Spinal cord (tissue), 9 donors: ENCODE measurements at regions not wholly inside any gene's neighbourhood (a gene's known extent, or its start where the extent isn't known, plus 50 kb on each side); places are given as distances from the start of the nearest gene placed in this dataset.

ENCODE experiments used
- DNase-seq, 6 donors: peaks; one replicate each; pipeline versions ENCODE4 v3.0.0 to v3.0.0-alpha.2; 2013 to 2015; ENCODE audit warnings: low spot score in 6 of 6, low read depth in 4 of 6
- H3K27ac ChIP-seq: one replicate; pipeline ENCODE4 v1.5.1; 2013; ENCODE audit warnings: low read depth, low read length, control low read depth
- H3K27me3 ChIP-seq: one replicate; pipeline ENCODE4 v1.6.1; 2013; ENCODE audit warnings: low read length; ENCODE audit not compliant: control insufficient read depth, insufficient read depth
- H3K36me3 ChIP-seq: one replicate; pipeline ENCODE4 v1.6.1; 2013; ENCODE audit warnings: low read length; ENCODE audit not compliant: control insufficient read depth, insufficient read depth
- H3K4me1 ChIP-seq: one replicate; pipeline ENCODE4 v1.6.1; 2013; ENCODE audit warnings: low read length; ENCODE audit not compliant: control insufficient read depth, insufficient read depth
- H3K4me3 ChIP-seq: one replicate; pipeline ENCODE4 v1.5.1; 2013; ENCODE audit warnings: low read depth, low read length, control low read depth
- H3K9me3 ChIP-seq: one replicate; pipeline ENCODE4 v1.6.1; 2013; ENCODE audit warnings: low read length; ENCODE audit not compliant: control insufficient read depth, insufficient read depth
- WGBS: methylation state at CpG from one replicate; pipeline ENCODE4 v1.1.5; 2013; ENCODE audit warnings: missing lambda C conversion rate; ENCODE audit not compliant: insufficient coverage; 5-methylcytosine and 5-hydroxymethylcytosine counted together
- donor health status: healthy.

DNA sequence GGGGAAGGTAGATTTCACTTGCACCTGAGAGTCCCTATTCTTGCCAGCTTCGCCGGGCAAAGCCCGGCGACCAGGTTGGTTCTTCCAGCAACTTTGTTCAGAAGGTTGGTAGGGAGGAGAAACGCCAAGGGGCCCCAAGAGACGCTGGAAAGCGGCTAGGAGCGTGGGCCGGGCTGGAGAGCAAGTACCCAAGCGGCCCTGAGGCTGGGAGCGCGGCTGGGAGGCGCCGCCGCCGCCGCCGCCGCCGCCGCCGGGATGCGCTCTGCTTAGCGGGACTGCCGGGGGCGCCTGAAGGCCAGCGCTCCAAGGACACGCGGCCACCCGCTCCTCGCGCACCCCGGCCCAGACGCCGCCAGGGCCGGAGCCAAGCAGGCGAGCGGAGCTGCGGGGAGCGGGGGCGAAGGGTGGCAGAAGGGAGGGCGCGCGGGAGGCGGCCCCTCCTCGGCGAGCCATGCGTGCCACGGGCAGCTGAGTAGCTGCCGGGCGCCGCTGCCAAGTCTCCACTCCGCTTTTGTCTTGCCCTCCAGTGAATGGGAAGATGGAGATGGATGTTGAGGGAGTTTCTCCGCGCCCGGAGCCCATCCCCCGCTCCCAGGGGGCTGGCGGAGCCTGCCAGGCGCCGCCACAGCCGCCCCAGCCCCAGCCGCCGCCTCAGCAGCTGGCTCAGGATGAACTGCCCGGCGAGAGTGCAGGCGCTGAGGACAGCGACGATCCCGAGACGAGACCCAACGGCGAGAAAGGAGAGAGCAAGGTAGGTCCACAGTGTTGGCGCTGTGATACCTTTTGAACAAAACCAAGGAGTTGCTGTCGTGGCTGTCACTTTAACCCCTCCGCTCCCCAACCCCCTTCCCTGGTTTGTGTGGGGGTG is 227.4 kb upstream of the AZI2 start:
- H3K9me3 ChIP-seq = no peaks in the 10 kb centered on the region
- 1% methylated on average over 70 of the region's 75 CpGs for WGBS
- peaks cover 14% of the 10 kb centered on the region for H3K4me1 ChIP-seq
- peak overlapping the region; percentile 76 for H3K4me3 ChIP-seq
- H3K27me3 ChIP-seq = peaks cover 7% of the 10 kb centered on the region
- peak; percentile 45 to 88 (median 66) for DNase-seq
- peak overlapping the region; percentile 77 for H3K27ac ChIP-seq
- no peaks in the 10 kb centered on the region for H3K36me3 ChIP-seq

DNA sequence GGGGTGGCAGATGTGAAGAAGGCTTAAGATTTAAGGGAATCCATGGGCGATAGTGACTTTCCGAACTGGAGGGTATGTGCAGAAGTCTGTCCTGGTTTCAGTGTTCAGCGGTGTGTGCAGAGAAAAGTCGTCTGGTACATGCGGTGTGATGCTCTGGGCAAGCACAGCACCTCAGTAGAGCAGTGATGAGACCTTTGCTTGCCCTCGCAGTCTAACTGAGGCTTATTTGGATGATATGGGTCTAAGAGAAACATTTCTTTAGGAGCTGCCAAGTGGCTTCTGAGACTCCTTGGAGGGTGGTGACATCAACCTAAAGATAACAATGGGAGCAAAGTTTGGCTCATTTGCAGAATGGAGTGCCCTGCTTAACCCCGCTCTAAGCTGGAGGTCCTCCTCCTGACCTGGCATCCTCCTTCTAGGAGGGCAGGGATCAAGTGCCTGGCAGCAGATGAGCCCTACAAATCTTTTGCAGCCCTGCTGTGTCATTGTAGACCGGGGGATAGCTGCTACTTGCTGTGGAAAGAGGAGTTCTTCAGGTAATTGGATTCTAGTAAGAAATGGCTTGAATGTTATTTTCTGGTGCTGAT is 228.1 kb upstream of the AZI2 start:
- Histone ChIP-seq H3K36me3 (no peaks in the 10 kb centered on the region), H3K9me3 (no peaks in the 10 kb centered on the region), H3K4me1 (peaks cover 14% of the 10 kb centered on the region), H3K27ac (peak overlapping the region; percentile 69), H3K27me3 (peaks cover 7% of the 10 kb centered on the region), H3K4me3 (peak overlapping the region; percentile 76)
- WGBS = 3% methylated on average over 8 of the region's 8 CpGs
- peak in 3 of 6 donors; percentile 31 to 80 (median 51) for DNase-seq

DNA sequence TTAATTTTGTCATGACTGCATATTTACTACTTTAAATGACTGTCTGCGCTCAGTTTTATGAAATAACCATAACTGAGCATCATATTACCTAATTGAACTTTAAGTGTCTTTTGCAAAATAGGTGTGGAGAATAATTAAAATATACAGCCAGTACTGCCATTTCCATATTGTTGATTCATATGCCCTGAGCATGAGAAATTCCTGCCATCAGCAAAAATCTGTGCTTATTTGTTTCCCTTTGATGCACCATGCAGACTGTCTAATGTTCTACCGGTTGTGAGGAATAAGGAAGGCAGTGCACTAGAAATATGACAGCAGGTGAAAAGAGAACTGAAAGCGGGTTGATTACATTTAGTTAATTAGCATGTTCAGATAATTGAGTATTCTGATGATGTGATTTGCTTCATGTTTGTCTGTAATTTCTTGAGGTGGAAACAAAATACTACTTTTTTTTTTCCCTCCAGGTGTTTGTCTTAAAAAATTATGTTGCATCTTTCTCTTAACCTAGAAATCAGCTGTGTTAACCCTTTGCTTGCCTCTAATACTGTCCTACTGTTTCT is 229.4 kb upstream of the AZI2 start:
- Histone ChIP-seq H3K36me3 (no peaks in the 10 kb centered on the region), H3K9me3 (no peaks in the 10 kb centered on the region), H3K4me3 (peak overlapping the region; percentile 76), H3K27ac (no peak overlapping the region), H3K27me3 (peaks cover 7% of the 10 kb centered on the region), H3K4me1 (peaks cover 14% of the 10 kb centered on the region)
- DNase-seq = peak in 2 of 6 donors; percentile 6 to 55
- no CpG with 5 or more reads among the region's 3 CpGs for WGBS

DNA sequence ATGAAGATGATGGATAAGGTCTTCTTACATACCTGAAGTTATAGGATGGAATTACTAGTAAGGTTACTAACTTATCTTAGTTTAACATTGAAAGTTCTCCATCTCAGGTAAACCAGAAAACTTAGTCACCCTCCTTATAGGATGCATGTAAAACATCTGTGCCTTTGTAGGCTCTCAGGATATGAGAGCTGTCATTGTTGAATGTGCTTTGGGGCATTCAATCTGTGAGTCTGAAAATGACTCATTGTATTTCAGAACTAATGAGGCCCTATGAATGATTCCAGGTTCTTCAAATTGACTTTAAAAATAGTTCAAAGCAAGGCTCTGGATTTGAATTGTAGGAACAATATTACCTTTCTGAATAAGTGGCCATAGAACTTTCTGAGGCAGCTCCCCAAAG is 237.7 kb upstream of the AZI2 start:
- peaks cover 2% of the 10 kb centered on the region for H3K9me3 ChIP-seq
- no peaks in the 10 kb centered on the region for H3K4me1 ChIP-seq
- H3K27ac ChIP-seq = no peak overlapping the region
- no peak overlapping the region for H3K4me3 ChIP-seq
- DNase-seq = no peak
- no peaks in the 10 kb centered on the region for H3K36me3 ChIP-seq
- H3K27me3 ChIP-seq = no peaks in the 10 kb centered on the region

DNA sequence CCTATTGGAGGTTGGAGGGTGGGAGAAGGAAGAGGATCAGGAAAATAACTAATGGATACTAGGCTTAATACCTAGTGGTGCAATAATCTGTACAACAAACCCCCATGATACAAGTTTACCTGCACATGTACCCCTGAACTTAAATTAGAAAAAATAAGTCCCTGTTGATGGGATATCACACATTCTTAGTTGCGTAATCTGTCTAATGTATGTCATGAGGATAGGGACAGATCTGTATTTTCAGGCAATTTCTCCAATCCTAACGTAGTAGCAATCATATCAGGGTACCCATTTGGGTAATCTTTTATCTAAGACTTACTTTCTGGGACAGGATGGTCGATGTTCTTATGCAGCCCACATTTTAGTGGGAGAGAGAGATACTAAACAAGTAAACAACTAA is 239.1 kb upstream of the AZI2 start:
- no CpG with 5 or more reads among the region's 3 CpGs for WGBS
- no peak overlapping the region for H3K27ac ChIP-seq
- H3K27me3 ChIP-seq = no peaks in the 10 kb centered on the region
- DNase-seq = no peak
- H3K36me3 ChIP-seq = no peaks in the 10 kb centered on the region
- H3K4me3 ChIP-seq = no peak overlapping the region
- no peaks in the 10 kb centered on the region for H3K4me1 ChIP-seq
- H3K9me3 ChIP-seq = peaks cover 2% of the 10 kb centered on the region

DNA sequence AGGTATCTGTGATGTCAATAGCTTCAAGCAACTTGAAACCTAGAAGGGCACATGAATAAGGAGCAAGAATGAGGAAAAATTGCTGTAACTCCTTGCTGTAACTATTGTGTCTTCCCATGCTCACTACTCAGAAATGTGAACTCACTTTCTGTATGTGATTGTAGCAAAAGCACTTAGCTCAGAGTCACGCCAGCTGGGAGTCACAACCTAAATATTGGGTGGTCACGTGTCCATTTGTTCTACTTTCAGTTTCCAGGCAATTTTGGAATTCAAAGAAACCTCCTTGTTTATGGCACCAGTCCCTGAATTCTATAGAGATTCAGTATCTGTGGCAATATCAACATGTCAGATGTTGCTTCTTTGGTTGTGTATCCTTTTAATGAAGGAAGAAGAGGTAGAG is 241.6 kb upstream of the AZI2 start:
- no peak for DNase-seq
- no peak overlapping the region for H3K4me3 ChIP-seq
- H3K27ac ChIP-seq = no peak overlapping the region
- H3K27me3 ChIP-seq = no peaks in the 10 kb centered on the region
- no peaks in the 10 kb centered on the region for H3K4me1 ChIP-seq
- 50% methylated on average over 1 of the region's 2 CpGs for WGBS
- H3K9me3 ChIP-seq = no peaks in the 10 kb centered on the region
- no peaks in the 10 kb centered on the region for H3K36me3 ChIP-seq

DNA sequence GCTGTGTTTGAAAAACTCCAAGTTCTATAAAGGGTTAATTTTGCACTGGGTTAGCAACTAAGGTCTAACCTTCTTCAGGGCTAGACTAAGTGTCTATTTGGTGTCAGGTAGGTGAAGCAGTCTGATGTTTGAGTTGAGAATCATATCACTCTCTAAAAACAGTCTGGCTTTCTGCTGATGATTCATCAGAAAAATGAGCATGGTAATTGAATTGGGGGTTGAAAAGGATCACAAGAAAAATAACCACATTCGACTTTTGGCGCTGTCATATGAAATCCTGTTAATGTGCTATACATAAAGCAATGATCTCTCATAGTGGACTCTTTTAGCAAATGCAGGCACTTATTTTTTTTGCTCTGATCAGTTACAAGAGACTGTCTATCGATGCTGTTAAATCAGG is 242.2 kb upstream of the AZI2 start:
- no peaks in the 10 kb centered on the region for H3K9me3 ChIP-seq
- H3K36me3 ChIP-seq = no peaks in the 10 kb centered on the region
- 67% methylated on average over 1 of the region's 3 CpGs for WGBS
- peak in 1 of 6 donors; percentile 41 for DNase-seq
- H3K27ac ChIP-seq = no peak overlapping the region
- no peaks in the 10 kb centered on the region for H3K27me3 ChIP-seq
- no peak overlapping the region for H3K4me3 ChIP-seq
- H3K4me1 ChIP-seq = no peaks in the 10 kb centered on the region

DNA sequence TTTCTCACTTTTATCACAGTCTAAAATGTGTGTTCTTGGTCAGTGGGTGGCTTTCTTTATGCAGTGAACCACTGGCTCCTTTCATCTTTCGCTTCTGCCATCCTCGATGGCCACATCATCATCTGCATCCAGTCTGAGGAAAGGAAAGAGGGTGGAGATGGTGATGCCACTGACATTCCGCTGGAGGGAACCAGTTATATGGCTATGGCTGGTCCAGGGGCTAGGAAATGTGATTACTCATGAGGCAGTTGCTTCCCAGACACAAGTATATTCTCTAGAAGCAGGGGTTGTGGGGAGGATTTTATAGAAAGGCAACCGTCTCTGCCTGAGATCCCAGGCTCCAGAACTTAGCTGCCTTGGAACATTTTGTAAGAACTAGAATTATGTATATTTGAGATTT is 246.7 kb upstream of the AZI2 start:
- Histone ChIP-seq H3K36me3 (no peaks in the 10 kb centered on the region), H3K27ac (no peak overlapping the region), H3K4me1 (no peaks in the 10 kb centered on the region), H3K9me3 (no peaks in the 10 kb centered on the region), H3K4me3 (no peak overlapping the region), H3K27me3 (no peaks in the 10 kb centered on the region)
- DNase-seq = no peak
- WGBS = 100% methylated on average over 3 of the region's 4 CpGs

DNA sequence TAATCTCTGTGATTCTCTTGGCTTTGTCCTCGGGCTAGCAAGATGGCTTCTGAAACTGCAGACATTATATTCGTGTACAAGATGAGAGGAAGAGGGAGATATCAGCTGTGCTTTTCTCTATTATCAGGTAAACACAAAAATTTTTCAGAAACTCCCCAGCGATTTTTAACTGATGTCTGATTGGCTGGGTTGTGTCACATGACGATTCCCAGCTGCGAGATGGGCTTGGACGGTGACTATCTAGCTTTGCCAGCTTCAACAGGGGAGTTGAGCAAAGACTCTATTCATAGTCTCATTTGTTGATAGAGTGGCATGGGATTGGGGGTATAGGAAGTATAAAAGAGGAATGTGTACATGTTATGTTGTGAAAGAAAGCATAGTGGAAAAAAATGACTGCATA is 248.8 kb upstream of the AZI2 start:
- H3K4me3 ChIP-seq = no peak overlapping the region
- no peaks in the 10 kb centered on the region for H3K27me3 ChIP-seq
- no peak for DNase-seq
- H3K9me3 ChIP-seq = no peaks in the 10 kb centered on the region
- no peaks in the 10 kb centered on the region for H3K4me1 ChIP-seq
- no peaks in the 10 kb centered on the region for H3K36me3 ChIP-seq
- WGBS = 100% methylated on average over 1 of the region's 6 CpGs
- no peak overlapping the region for H3K27ac ChIP-seq

DNA sequence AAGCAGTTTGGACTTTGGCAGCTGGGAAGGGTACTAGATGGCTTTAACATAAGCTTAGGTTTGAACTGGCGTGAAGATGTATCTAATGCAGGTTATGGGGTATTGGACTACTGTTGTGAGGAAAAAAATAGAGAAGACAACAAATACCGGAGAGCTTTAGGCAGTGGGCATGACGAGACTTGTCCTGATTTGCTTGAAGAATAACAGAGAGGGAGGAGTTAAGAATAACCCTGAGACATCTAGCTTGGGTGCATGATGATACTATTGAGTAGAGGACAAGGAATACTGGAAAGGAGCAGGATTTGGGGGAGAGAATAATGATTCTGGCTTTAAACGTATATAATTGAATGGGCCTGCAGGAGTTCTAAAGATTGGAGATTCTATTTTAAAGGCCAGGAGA is 249.5 kb upstream of the AZI2 start:
- WGBS = 91% methylated on average over 4 of the region's 4 CpGs
- Histone ChIP-seq H3K36me3 (no peaks in the 10 kb centered on the region), H3K27me3 (no peaks in the 10 kb centered on the region), H3K4me3 (no peak overlapping the region), H3K9me3 (no peaks in the 10 kb centered on the region), H3K4me1 (no peaks in the 10 kb centered on the region), H3K27ac (no peak overlapping the region)
- DNase-seq = no peak
